ENCODE measurements at regions not wholly inside any gene's neighbourhood (a gene's known extent, or its start where the extent isn't known, plus 50 kb on each side); places are given as distances from the start of the nearest gene placed in this dataset.
"Not testable (repeated sequence)": the region's sequence is repeated elsewhere in the genome, so short reads cannot be mapped to it uniquely, and the experiment has no call there.

- DNase-seq: no peak
Measured at GRCh38 chr2:235219048-235219447, 267.2 kb downstream of the SH3BP4 start.

DNA sequence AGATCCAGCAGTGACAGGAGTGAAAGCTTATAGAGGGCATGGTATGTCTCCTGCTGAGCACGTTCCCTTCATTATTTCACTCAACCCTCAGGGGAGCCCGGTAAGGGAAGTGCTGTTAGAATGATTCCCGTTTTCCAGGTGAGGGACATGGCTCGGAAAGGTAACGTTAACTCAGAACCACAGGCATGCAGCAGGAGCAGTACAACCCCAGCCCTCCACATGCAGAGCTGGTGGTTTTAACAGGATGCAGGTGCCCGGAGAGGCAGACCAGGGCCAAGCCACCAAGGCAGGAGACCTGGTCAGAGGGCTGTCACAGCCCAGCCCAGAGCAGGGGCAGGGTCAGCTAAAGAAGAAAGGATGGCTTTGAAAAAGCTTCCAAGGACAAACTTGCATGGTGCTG, 268.5 kb downstream of the SH3BP4 start:
- no peak for DNase-seq

DNA sequence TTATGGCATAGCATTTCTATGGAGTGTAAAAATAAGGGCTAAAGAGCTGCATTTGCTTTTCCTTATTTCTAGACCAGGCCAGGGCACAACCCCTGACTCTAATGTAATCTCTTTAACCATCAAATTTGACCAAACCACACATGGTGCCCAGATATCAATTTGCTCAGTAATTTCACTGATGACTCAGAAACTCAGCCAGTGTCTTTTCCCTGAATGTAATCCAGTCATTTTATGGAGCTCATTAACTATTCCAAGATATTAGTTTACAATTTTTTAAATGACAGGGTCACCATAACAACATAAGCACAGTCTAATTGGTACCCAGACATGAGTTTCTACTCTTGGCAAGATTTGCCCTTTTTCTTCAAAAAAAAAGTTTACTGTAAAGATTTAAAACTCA, 270.8 kb upstream of the AGAP1 start:
- DNase-seq: no peak

DNA sequence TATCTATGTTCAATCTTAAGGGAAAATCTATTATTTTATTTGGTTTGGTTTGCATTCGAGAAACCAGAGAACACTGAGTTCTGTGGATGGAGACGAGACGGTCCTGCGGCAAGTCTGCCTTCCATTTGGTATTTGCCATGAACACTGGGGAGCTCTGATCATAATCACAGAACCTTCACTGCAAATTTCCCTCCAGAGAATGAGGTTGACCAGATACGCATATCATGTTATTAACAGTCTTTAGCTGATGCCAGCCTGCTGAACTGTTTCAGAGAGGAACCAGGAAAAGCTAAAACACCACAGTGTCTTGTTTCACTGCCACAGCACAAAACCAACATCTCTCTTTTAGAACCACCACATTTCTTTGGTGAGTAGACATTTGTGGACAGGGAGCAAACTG, 269.4 kb upstream of the AGAP1 start:
- DNase-seq: no peak

DNA sequence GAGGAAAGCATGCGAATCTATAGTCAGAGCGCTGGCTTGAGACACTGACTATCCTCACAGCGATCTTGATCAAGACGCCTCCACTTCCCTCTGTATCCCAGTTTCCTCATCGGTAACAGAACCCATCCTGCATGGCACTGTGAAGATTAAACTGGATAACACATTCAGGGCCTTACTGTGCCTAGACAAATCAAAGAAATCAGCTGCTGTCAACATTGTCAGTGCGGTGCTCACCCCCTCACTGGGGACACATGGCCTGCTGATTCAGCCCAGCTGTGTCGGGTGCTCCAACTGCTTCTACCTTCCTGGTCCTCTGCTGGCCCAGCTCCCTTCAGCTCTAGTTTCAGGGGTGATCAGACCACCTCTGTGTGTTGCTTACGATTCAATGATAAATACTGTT, 268.6 kb upstream of the AGAP1 start:
- DNase-seq: no peak

DNA sequence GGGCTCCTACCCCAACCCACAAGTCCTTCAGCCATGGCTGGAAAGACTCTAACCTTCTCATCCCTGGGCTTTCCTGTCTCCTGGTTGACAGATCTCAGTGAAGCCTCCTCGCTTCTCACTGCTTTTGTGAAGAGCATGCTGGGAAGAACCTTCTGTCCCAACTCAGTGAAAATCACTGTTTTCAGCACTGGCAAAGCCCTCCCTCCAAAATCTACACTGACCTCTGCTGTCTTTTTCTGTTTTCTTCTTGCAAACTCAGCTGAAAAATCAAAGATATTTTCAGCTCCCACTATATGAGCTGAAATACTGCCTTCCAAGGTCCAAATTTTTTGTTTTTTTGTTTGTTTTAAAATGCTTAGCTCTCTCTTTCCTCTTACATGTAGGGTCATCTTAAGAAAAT, 266.3 kb upstream of the AGAP1 start:
- no peak for DNase-seq

DNA sequence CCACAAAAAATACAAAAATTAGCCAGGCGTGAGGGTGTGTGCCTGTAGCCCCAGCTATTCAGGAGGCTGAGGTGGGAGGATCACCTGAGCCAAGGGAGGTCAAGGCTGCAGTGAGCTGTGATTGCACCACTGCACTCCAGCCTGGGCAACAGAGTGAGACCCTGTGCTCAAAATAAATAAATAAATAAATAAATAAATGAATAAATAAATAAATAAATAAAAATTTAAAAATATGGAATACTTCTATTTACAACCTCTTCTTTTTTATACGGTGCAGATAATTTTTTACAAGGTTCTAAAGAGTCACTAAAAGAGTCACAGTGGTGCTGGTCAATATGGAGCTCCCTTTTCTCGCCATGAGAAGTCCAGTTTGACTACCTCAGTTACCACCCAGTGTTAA, 265.4 kb upstream of the AGAP1 start:
- DNase-seq: not testable (repeated sequence)

DNA sequence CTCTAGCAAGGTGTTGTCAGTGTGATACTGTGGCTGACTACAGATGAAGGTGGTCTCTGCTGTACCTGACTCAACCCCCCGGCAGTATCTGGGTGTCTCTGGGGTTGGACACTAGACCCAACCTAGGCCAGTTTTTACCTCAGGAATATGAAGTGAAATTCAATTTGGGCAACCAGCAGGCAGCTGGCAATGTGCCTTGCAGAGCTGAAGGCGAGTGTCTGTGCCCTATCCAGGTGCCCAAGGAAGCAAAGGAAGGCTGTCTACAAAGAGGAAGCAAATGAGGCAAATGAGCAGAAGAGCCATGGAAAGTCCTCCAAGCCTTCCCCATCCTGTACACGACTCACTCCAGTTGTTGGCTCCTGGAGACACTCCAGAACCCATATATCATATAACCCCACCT, 264.6 kb upstream of the AGAP1 start:
- no peak for DNase-seq

DNA sequence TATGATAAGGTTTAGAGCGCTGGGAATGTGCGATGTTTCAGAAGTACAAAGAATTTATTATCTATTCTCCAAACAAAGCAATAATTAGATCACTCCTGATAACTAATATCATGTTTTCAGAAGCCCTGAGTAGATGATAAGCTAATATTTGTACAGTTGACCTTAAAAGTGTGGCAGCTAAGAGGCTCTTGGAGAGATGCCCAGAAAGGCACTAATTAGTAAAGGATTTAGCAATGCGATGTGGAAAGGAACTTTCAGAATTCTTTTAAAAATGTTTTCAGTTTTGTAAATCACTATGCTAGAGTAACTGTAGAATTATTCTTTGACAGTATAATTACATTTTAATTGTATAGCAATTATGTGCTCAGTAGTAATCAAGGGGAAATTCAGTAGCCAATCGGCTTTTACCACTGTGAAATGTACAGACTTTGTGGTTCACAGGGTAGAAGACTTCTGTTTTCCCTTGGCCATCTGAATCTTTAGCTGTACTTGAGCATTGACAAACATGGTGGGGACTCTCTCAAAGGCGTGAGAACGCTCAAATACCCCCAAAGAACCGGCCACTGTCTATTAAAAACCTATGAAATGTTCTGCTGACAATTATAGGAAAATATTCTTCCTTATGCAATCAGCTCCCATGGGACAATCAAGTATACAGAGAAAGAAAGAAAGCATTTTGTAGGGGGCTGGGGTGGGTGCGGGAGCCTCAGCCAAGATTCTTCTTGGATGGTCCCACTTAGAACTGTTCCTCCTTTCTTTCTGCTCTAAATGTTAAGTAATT, 262.8 kb upstream of the AGAP1 start:
- DNase-seq: peak; percentile 85

DNA sequence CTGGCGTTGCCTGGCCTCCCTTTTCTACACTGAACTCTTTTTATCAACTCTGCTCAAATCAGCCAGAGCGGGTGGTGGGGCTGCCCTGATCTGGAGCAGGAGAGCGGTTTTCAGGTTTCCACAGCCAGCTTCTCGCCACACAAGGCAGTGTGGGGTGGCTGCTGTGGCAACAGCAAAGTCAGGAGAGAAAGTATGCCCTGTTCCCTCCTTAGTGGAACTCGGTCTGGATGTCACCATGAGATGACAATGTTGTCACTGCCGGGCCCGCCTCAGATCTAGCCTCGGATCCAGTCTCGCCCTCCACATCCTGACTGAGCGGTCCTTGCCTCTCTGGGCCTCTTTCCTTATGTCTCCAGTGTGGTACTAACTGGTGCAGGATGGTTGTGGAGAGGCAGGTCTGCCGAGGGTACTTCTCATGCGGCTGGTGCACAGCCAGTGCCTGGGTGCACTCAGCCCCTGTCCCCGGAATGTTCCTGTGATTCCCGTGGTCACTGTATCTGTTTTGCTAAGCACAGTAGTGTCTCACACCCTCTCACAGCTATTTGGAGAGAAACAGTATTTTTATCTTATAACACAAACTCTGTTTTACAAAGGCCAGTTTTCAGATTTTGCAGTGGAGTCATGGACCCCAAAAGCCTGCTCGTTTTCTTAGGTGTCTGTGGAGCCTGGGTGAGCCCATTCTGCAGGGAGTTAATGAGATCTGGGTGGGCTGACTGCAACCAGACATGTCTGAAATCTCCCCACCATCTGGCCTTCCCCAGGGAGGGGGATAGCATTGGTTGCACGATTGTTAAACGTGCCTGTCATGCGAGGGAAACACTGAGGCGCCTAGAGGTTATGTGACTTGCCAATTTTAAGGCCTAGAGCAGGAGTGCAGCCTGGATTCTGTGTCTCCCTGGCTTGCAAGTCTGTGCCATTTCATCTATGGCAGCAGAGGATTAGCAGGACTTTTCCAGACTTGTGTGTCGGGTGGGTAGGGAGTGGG, 261.1 kb upstream of the AGAP1 start:
- DNase-seq: no peak

DNA sequence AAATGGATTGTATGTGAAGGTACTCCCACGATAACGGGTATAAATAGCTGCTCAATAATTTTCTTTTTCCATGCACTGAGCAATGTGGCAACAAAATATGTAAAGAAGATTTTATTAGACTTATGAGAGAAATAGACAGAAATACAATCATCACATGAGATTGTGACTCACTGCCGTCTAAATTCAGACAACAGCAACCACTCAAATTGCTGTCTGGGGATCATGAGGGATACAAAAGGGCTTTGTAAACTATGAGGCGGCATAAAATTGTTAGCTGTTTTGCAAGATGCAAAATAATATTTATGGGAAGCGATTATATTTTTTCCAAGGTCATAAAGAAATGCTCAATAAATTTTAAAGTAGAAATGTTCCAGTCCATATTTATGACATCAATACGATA, 259.1 kb upstream of the AGAP1 start:
- peak; percentile 78 for DNase-seq

DNA sequence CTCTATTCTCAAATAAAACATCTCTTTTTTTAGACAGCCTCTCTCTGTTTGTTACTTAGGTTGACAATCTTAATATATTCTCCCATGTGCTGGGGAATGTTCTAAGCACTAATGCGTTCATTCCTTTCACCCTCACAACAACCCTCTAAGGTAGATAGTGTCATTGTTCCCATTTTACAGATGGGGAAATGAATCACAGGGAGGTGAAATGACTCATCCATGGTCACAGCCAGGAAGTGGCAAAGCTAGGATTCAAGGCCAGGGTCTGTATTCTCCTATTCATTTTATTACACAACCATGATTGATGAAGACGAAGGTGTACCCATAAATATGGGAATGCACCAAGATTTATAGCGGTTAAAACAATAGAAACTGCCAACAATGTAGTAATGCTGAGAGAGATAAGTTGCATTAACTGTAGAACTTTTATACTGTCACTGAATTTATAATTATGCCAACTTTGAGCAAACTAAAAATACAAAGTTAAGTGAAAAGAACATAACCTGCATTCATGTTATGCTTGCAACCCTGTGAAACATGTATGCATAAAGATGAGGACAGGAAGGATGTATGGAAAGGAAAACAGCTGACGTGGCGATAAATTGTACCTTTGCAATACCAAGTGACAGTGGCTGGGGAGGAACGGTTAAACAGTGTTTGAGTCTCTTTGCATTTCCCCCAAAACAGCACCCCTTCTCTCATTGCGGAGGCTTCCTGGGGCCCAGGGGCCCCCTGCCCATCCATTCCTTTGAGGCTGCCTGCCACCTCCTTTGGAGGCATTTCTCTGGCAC, 257.7 kb upstream of the AGAP1 start:
- no peak for DNase-seq

DNA sequence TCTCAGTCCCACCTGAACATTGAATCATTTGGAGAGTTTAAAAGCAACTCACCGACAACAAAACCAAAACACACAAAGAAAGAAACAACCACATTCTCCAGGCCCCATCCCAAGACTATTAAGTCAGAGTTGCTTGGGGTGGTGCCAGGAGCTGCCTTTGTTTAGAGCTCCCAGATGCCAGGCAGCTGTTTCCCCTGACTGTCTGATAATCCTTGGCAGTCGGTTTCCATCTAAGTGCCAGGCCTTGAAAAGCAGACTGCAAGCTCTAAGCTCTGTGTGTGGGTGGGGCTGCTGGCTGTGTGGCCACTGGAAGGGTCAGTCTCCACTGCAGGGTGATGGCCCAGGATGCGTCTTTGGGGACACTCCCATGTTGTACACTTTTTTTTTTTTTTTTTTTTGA, 255.3 kb upstream of the AGAP1 start:
- peak; percentile 90 for DNase-seq

GRCh38 chr2:235240574-235240973, 253.3 kb upstream of the AGAP1 start:
- DNase-seq: no peak

GRCh38 chr2:235244255-235245220, 249.3 kb upstream of the AGAP1 start:
- no peak for DNase-seq

GRCh38 chr2:235247001-235247400, 246.8 kb upstream of the AGAP1 start:
- DNase-seq: no peak

GRCh38 chr2:235255693-235256092, 238.2 kb upstream of the AGAP1 start:
- peak; percentile 38 for DNase-seq

DNA sequence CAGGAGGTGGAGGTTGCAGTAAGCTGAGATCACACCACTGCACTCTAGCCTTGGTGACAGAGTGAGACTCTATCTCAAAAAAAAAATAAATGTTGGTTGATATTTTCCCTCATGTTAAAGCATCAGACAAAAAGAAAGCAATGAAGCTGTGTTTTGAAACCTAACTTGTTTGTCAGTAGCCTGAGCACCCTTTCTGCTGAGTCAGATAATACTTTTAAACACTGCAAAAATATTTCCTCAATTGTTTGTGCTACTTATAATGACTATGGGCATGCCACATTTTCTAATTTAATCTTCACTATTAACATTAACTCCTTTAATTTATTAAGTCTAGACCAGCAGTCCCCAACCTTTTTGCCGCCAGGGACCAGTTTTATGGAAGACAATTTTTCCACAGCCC, 236.3 kb upstream of the AGAP1 start:
- no peak for DNase-seq

DNA sequence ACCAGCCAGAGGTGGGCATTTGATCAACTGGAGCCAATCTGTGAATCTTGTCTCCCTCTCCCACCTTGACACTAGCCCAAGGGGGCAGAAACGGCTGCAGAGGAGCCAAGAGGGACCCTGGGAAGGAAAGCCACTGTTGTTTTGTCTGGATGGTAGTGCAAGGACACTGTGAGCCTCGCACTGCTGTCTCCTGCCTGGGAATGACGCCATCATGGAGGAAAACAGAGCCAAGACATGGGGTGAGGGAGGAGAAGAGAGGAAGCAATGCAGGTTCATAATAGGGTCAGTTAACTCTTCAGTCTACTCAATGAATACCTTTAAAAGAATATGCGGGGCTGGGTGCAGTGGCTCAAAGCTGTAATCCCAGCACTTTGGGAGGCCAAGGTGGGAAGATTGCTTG, 231.1 kb upstream of the AGAP1 start:
- DNase-seq: no peak

- DNase-seq: peak; percentile 83
Measured at GRCh38 chr2:235263205-235264120, 230.4 kb upstream of the AGAP1 start.

All from skin of body (tissue), 1 donor.